WTC11 (cell line): ENCODE measurements at regions not wholly inside any gene's neighbourhood (a gene's known extent, or its start where the extent isn't known, plus 50 kb on each side); places are given as distances from the start of the nearest gene placed in this dataset.

Experiments used
- ATAC-seq: fragments of 200-7000 bp; cut with Tn5 transposase; 2 replicates; pipeline ENCODE4 v1.10.0; 2021; ENCODE audit warnings: mild to moderate bottlenecking, moderate library complexity
- CTCF ChIA-PET: fragments of 300-600 bp; sonication (Branson Sonifier 250); formaldehyde crosslinking; loops from one replicate; lab custom pipeline; 2021; ENCODE audit warnings: antibody characterized with exemption; lab: Charles Lee
- POLR2A ChIA-PET: fragments of 350-600 bp; sonication (Branson Sonifier 250); formaldehyde crosslinking; loops from one replicate; lab custom pipeline; 2021; ENCODE audit warnings: antibody characterized with exemption; lab: Charles Lee
- DNase-seq: peaks from one replicate; pipeline ENCODE4 v3.0.0; 2021; ENCODE audit warnings: low spot score
- H3K27ac Mint-ChIP-seq: 2 replicates; pipeline ENCODE4 v1.8.0; 2021; ENCODE audit warnings: mixed read lengths
- H3K27me3 Mint-ChIP-seq: 2 replicates; pipeline ENCODE4 v1.8.0; 2021; ENCODE audit warnings: low read depth, mild to moderate bottlenecking, moderate library complexity, mixed read lengths
- H3K36me3 Mint-ChIP-seq: 2 replicates; pipeline ENCODE4 v1.8.0; 2021; ENCODE audit warnings: mixed read lengths
- H3K4me1 Mint-ChIP-seq: 2 replicates; pipeline ENCODE4 v1.8.0; 2022; ENCODE audit warnings: mixed read lengths
- H3K4me3 Mint-ChIP-seq: 2 replicates; pipeline ENCODE4 v1.8.0; 2021; ENCODE audit warnings: mild to moderate bottlenecking, moderate library complexity, mixed read lengths
- H3K9me3 Mint-ChIP-seq: 2 replicates; pipeline ENCODE4 v1.8.0; 2021; ENCODE audit warnings: mixed read lengths
- ATF6 ChIP-seq: sonication (generic); formaldehyde crosslinking; IDR thresholded peaks from 2 replicates; pipeline ENCODE4 v1.8.1; 2023; ENCODE audit warnings: mild to moderate bottlenecking, missing genetic modification reagents
- ELF4 ChIP-seq: sonication (generic); formaldehyde crosslinking; IDR thresholded peaks from 2 replicates; pipeline ENCODE4 v1.8.1; 2022; ENCODE audit warnings: low read depth, mild to moderate bottlenecking, moderate library complexity, missing genetic modification reagents
- FOXK1 ChIP-seq: sonication (generic); formaldehyde crosslinking; IDR thresholded peaks from 2 replicates; pipeline ENCODE4 v1.8.0; 2022; ENCODE audit warnings: mild to moderate bottlenecking, moderate library complexity, missing genetic modification reagents
- GABPB1 ChIP-seq: sonication (generic); formaldehyde crosslinking; IDR thresholded peaks from 2 replicates; pipeline ENCODE4 v1.8.1; 2023; ENCODE audit warnings: mild to moderate bottlenecking, missing genetic modification reagents
- GTF2I ChIP-seq: fragments of 250-450 bp; sonication (Bioruptor Pico); conservative IDR thresholded peaks from 2 replicates; pipeline ENCODE4 v1.4.0; 2021; ENCODE audit warnings: mild to moderate bottlenecking
- HMGXB4 ChIP-seq: sonication (generic); formaldehyde crosslinking; IDR thresholded peaks from 2 replicates; pipeline ENCODE4 v1.8.1; 2023; ENCODE audit warnings: mild to moderate bottlenecking, moderate library complexity, missing genetic modification reagents
- JUN ChIP-seq: sonication (generic); formaldehyde crosslinking; IDR thresholded peaks from 2 replicates; pipeline ENCODE4 v1.8.0; 2023; ENCODE audit warnings: mild to moderate bottlenecking, missing genetic modification reagents
- NFATC4 ChIP-seq: fragments of 250-450 bp; sonication (Bioruptor Pico); IDR thresholded peaks from 2 replicates; pipeline ENCODE4 v1.9.0; 2021; ENCODE audit warnings: mild to moderate bottlenecking
- NFE2L1 ChIP-seq: sonication (generic); formaldehyde crosslinking; IDR thresholded peaks from 2 replicates; pipeline ENCODE4 v1.8.1; 2023; ENCODE audit warnings: missing genetic modification reagents
- NFYB ChIP-seq: sonication (generic); formaldehyde crosslinking; conservative IDR thresholded peaks from 2 replicates; pipeline ENCODE4 v1.8.0; 2022; ENCODE audit warnings: low read depth, missing genetic modification reagents
- NR2C2 ChIP-seq: sonication (generic); formaldehyde crosslinking; IDR thresholded peaks from 2 replicates; pipeline ENCODE4 v1.8.0; 2022; ENCODE audit warnings: mild to moderate bottlenecking, missing genetic modification reagents
- NR3C1 ChIP-seq: sonication (generic); formaldehyde crosslinking; conservative IDR thresholded peaks from 2 replicates; pipeline ENCODE4 v1.8.1; 2023; ENCODE audit warnings: low read depth, mild to moderate bottlenecking, missing genetic modification reagents
- PRRX2 ChIP-seq: fragments of 250-450 bp; sonication (Bioruptor Pico); IDR thresholded peaks from 2 replicates; pipeline ENCODE4 v1.8.0; 2021; ENCODE audit warnings: mild to moderate bottlenecking
- TEAD4 ChIP-seq: sonication (generic); formaldehyde crosslinking; IDR thresholded peaks from 2 replicates; pipeline ENCODE4 v1.8.0; 2022; ENCODE audit warnings: mild to moderate bottlenecking, missing genetic modification reagents
- ZBTB21 ChIP-seq: sonication (generic); formaldehyde crosslinking; IDR thresholded peaks from 2 replicates; pipeline ENCODE4 v1.8.1; 2023; ENCODE audit warnings: mild to moderate bottlenecking, missing genetic modification reagents, borderline replicate concordance
- ZNF219 ChIP-seq: sonication (generic); formaldehyde crosslinking; IDR thresholded peaks from 2 replicates; pipeline ENCODE4 v1.8.0; 2023; ENCODE audit warnings: missing genetic modification reagents, mild to moderate bottlenecking, borderline replicate concordance
- ZNF263 ChIP-seq: sonication (generic); formaldehyde crosslinking; IDR thresholded peaks from 2 replicates; pipeline ENCODE4 v1.8.1; 2022; ENCODE audit warnings: low read depth, mild to moderate bottlenecking, moderate library complexity, missing genetic modification reagents
- ZNF317 ChIP-seq: sonication (generic); formaldehyde crosslinking; IDR thresholded peaks from 2 replicates; pipeline ENCODE4 v1.8.1; 2023; ENCODE audit warnings: low read depth, mild to moderate bottlenecking, moderate library complexity, missing genetic modification reagents, borderline replicate concordance
- ZNF416 ChIP-seq: fragments of 250-450 bp; sonication (Bioruptor Pico); IDR thresholded peaks from 2 replicates; pipeline ENCODE4 v1.9.0; 2021; ENCODE audit warnings: mild to moderate bottlenecking, inconsistent platforms
- TF ChIP-seq, protein P1 (sequence below): fragments of 250-450 bp; sonication (Bioruptor Pico); IDR thresholded peaks from 2 replicates; pipeline ENCODE4 v1.9.0; 2021; ENCODE audit warnings: mild to moderate bottlenecking
- TF ChIP-seq, protein P2 (sequence below): fragments of 250-450 bp; sonication (Bioruptor Pico); conservative IDR thresholded peaks from 2 replicates; pipeline ENCODE4 v1.9.0; 2021; ENCODE audit warnings: mild to moderate bottlenecking
- TF ChIP-seq, protein P3 (sequence below): sonication (generic); formaldehyde crosslinking; IDR thresholded peaks from 2 replicates; pipeline ENCODE4 v1.8.0; 2022; ENCODE audit warnings: mild to moderate bottlenecking, missing genetic modification reagents
- TF ChIP-seq, protein P4 (sequence below): sonication (generic); formaldehyde crosslinking; IDR thresholded peaks from 2 replicates; pipeline ENCODE4 v1.8.0; 2022; ENCODE audit warnings: mild to moderate bottlenecking, missing genetic modification reagents
- TF ChIP-seq, protein P5 (sequence below): fragments of 250-450 bp; sonication (Bioruptor Pico); IDR thresholded peaks from 2 replicates; pipeline ENCODE4 v1.9.0; 2021; ENCODE audit warnings: mild to moderate bottlenecking

DNA sequence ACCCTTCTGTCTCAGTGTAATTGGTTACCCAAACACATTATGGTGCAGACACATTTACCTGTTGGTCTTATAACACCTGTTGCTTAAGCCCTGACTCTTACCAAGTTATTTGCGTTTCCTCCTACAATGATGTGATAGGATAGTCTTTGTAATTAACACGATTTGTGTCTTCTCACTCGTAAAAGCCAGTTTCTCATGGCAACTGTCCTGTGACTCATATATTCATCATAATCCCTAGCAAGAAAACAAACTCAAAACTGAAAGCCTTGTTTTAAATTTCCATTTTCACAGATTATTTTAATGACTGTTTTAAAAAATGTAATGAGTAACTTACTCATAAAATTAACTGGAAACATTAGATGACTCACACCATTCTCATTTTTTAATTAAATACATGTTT is 495.2 kb downstream of the NLGN4X start:
- Mint-ChIP-seq H3K36me3 (no peaks in the 10 kb centered on the region), H3K27me3 (no peaks in the 10 kb centered on the region), H3K9me3 (peaks cover 9% of the 10 kb centered on the region), H3K4me1 (peaks cover 3% of the 10 kb centered on the region; the same call in 1 of the 2 replicates), H3K4me3 (no peak overlapping the region), H3K27ac (no peak overlapping the region)
- POLR2A ChIA-PET = no interaction called here
- CTCF ChIA-PET = no interaction called here
- no peak for DNase-seq
- ATAC-seq = no peak
- TF ChIP-seq GABPB1 (CRISPR knock-in tag) = no peak
- no peak for TF ChIP-seq ZNF219
- no peak for TF ChIP-seq ELF4 (CRISPR knock-in tag)
- TF ChIP-seq HMGXB4 (CRISPR knock-in tag) = no peak
- no peak for TF ChIP-seq ZNF416 (CRISPR knock-in tag)
- TF ChIP-seq, protein P1, sequence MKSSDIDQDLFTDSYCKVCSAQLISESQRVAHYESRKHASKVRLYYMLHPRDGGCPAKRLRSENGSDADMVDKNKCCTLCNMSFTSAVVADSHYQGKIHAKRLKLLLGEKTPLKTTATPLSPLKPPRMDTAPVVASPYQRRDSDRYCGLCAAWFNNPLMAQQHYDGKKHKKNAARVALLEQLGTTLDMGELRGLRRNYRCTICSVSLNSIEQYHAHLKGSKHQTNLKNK (CRISPR knock-in tag) = no peak
- TF ChIP-seq ZBTB21 (CRISPR knock-in tag) = no peak
- TF ChIP-seq, protein P2, sequence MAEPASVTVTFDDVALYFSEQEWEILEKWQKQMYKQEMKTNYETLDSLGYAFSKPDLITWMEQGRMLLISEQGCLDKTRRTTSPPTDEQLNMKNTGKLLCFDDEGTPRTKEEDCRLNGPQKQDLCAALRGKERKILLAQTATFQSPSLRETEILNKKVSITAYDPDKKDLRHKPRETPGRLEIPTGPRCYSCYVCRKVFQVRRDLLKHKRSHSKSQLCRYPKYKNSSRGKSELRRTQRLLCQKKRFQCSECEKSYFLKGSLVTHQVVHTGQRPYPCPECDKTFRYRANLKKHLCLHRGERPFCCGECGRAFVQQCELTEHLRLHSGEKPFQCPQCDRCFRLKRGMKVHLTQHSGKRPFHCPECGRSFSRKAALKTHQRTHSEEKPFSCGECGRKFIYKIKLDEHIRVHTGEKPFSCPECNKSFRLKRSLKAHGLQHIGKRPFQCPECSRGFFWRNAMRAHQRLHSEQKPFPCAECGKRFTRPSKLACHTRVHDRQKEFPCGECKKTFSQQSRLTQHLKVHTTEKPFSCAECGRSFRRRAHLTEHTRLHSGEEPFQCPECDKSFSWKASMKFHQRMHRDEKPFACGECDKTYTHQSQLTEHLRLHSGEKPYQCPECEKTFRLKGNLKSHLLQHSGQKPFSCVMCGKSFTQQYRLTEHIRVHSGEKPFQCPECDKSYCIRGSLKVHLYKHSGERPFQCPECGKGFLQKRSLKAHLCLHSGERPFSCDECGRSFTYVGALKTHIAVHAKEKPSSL (CRISPR knock-in tag) = no peak
- TF ChIP-seq ZNF317 (CRISPR knock-in tag) = no peak
- TF ChIP-seq, protein P3, sequence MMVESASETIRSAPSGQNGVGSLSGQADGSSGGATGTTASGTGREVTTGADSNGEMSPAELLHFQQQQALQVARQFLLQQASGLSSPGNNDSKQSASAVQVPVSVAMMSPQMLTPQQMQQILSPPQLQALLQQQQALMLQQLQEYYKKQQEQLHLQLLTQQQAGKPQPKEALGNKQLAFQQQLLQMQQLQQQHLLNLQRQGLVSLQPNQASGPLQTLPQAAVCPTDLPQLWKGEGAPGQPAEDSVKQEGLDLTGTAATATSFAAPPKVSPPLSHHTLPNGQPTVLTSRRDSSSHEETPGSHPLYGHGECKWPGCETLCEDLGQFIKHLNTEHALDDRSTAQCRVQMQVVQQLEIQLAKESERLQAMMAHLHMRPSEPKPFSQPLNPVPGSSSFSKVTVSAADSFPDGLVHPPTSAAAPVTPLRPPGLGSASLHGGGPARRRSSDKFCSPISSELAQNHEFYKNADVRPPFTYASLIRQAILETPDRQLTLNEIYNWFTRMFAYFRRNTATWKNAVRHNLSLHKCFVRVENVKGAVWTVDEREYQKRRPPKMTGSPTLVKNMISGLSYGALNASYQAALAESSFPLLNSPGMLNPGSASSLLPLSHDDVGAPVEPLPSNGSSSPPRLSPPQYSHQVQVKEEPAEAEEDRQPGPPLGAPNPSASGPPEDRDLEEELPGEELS (CRISPR knock-in tag) = no peak
- no peak for TF ChIP-seq GTF2I
- TF ChIP-seq FOXK1 = no peak
- no peak for TF ChIP-seq ZNF263 (CRISPR knock-in tag)
- no peak for TF ChIP-seq TEAD4 (CRISPR knock-in tag)
- TF ChIP-seq NFYB = no peak
- TF ChIP-seq NR3C1 (CRISPR knock-in tag) = no peak
- no peak for TF ChIP-seq NFE2L1
- TF ChIP-seq, protein P4, sequence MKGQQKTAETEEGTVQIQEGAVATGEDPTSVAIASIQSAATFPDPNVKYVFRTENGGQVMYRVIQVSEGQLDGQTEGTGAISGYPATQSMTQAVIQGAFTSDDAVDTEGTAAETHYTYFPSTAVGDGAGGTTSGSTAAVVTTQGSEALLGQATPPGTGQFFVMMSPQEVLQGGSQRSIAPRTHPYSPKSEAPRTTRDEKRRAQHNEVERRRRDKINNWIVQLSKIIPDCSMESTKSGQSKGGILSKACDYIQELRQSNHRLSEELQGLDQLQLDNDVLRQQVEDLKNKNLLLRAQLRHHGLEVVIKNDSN (CRISPR knock-in tag) = no peak

DNA sequence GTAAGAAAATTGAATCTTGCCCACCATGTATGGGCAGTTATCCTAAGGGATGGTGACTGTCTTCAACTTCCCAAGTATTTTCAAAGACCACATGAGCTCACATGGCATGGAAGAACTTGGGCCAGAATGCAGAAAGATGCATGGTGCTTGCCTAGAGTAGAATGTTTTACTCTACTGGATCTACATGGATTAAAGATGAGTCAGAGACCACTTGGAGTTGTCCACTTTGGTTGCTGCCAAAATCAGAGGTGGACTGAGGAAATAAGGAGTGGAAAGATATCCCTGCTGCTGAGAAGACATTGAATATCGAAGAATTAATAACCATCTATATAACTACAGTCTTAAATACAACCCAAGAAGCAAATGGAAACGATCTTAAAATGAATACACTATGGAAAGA is 498.1 kb downstream of the NLGN4X start:
- H3K36me3 Mint-ChIP-seq = no peaks in the 10 kb centered on the region
- peaks cover 6% of the 10 kb centered on the region; the same call in 1 of the 2 replicates for H3K4me1 Mint-ChIP-seq
- H3K27me3 Mint-ChIP-seq = no peaks in the 10 kb centered on the region
- H3K9me3 Mint-ChIP-seq = peaks cover 8% of the 10 kb centered on the region
- no peak overlapping the region for H3K4me3 Mint-ChIP-seq
- DNase-seq = no peak
- POLR2A ChIA-PET = no interaction called here
- no peak for ATAC-seq
- no peak overlapping the region for H3K27ac Mint-ChIP-seq
- no peak for TF ChIP-seq PRRX2 (CRISPR knock-in tag)
- TF ChIP-seq GTF2I = no peak
- TF ChIP-seq, protein P5, sequence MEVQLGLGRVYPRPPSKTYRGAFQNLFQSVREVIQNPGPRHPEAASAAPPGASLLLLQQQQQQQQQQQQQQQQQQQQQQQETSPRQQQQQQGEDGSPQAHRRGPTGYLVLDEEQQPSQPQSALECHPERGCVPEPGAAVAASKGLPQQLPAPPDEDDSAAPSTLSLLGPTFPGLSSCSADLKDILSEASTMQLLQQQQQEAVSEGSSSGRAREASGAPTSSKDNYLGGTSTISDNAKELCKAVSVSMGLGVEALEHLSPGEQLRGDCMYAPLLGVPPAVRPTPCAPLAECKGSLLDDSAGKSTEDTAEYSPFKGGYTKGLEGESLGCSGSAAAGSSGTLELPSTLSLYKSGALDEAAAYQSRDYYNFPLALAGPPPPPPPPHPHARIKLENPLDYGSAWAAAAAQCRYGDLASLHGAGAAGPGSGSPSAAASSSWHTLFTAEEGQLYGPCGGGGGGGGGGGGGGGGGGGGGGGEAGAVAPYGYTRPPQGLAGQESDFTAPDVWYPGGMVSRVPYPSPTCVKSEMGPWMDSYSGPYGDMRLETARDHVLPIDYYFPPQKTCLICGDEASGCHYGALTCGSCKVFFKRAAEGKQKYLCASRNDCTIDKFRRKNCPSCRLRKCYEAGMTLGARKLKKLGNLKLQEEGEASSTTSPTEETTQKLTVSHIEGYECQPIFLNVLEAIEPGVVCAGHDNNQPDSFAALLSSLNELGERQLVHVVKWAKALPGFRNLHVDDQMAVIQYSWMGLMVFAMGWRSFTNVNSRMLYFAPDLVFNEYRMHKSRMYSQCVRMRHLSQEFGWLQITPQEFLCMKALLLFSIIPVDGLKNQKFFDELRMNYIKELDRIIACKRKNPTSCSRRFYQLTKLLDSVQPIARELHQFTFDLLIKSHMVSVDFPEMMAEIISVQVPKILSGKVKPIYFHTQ (CRISPR knock-in tag) = no peak
- TF ChIP-seq JUN (CRISPR knock-in tag) = no peak
- TF ChIP-seq NR2C2 = no peak
- TF ChIP-seq ZNF263 (CRISPR knock-in tag) = no peak
- no peak for TF ChIP-seq ATF6 (CRISPR knock-in tag)
- TF ChIP-seq ZNF219 = no peak
- TF ChIP-seq NFATC4 (CRISPR knock-in tag) = no peak
- TF ChIP-seq, all 79 proteins: peak for 0
- CTCF ChIA-PET = no interaction called here
